D721Med (cell line): ENCODE measurements at regions not wholly inside any gene's neighbourhood (a gene's known extent, or its start where the extent isn't known, plus 50 kb on each side); places are given as distances from the start of the nearest gene placed in this dataset.
"Not testable (repeated sequence)": the region's sequence is repeated elsewhere in the genome, so short reads cannot be mapped to it uniquely, and the experiment has no call there.

Experiments used
- DNase-seq: peaks from one replicate; pipeline ENCODE4 v3.0.0; 2011; ENCODE audit warnings: low spot score; ENCODE audit not compliant: insufficient read length
- FAIRE-seq: peaks from 2 replicates; lab custom pipeline; 2011; peaks lifted over from hg19 to GRCh38; lab: Jason Lieb, UNC
- CTCF ChIP-seq: IDR thresholded peaks from 2 replicates; pipeline ENCODE4 v1.5.1; 2012; ENCODE audit warnings: mild to moderate bottlenecking, control low read depth; ENCODE audit not compliant: insufficient read depth; ENCODE audit errors: missing control alignments

GRCh38 chr2:53212576-53212975 lies 555.0 kb upstream of the CHAC2 start:
- FAIRE-seq (no peak), DNase-seq (no peak)
- no peak for TF ChIP-seq CTCF

GRCh38 chr2:53211201-53211774 lies 556.3 kb upstream of the CHAC2 start:
- FAIRE-seq, result no peak
- TF ChIP-seq CTCF, result no peak
- DNase-seq, result no peak

- TF ChIP-seq CTCF, result no peak
- FAIRE-seq (no peak), DNase-seq (no peak)
Observed at GRCh38 chr2:53210538-53210937, 557.1 kb upstream of the CHAC2 start.

GRCh38 chr2:53209679-53210458 lies 557.7 kb upstream of the CHAC2 start:
- DNase-seq (no peak), FAIRE-seq (no peak)
- no peak for TF ChIP-seq CTCF

- no peak for TF ChIP-seq CTCF
- DNase-seq (no peak), FAIRE-seq (no peak)
Observed at GRCh38 chr2:53208815-53209214, 558.8 kb upstream of the CHAC2 start.

- DNase-seq, FAIRE-seq: not testable (repeated sequence)
Observed at GRCh38 chr2:53206226-53206625, 561.4 kb upstream of the CHAC2 start.

- peak; percentile 16 for TF ChIP-seq CTCF
- DNase-seq (no peak), FAIRE-seq (no peak)
Observed at GRCh38 chr2:53202063-53202462, 565.5 kb upstream of the CHAC2 start.
